HL-60 (cell line): ENCODE measurements at regions not wholly inside any gene's neighbourhood (a gene's known extent, or its start where the extent isn't known, plus 50 kb on each side); places are given as distances from the start of the nearest gene placed in this dataset.

Source experiments
- DNase-seq, 2 experiments: peaks; one replicate each; pipeline ENCODE4 v3.0.0-alpha.2; 2010 to 2020; ENCODE audit warnings: low read depth in 1 of 2, low spot score in 1 of 2
- H3K27ac ChIP-seq: fragments of 250-450 bp; sonication (Bioruptor Pico); replicated peaks from 2 replicates; pipeline ENCODE4 v1.5.1; 2020; ENCODE audit warnings: mild to moderate bottlenecking, moderate library complexity
- H3K27me3 ChIP-seq: fragments of 250-450 bp; sonication (Bioruptor Pico); 2 replicates; pipeline ENCODE4 v1.5.1; 2021; ENCODE audit warnings: mild to moderate bottlenecking, moderate library complexity; ENCODE audit not compliant: insufficient read depth, poor library complexity, severe bottlenecking
- H3K4me3 ChIP-seq: replicated peaks from 2 replicates; pipeline ENCODE4 v1.5.1; 2011; ENCODE audit warnings: mild to moderate bottlenecking, control low read depth, low read length; ENCODE audit not compliant: insufficient read depth
- CTCF ChIP-seq: IDR thresholded peaks from one replicate; pipeline ENCODE4 v1.5.1; 2011; ENCODE audit warnings: low read length, control low read depth, inconsistent platforms; ENCODE audit not compliant: insufficient read depth
- GABPA ChIP-seq: IDR thresholded peaks from 2 replicates; pipeline ENCODE4 v1.6.1; 2012; ENCODE audit warnings: low read depth
- POLR2AphosphoS5 ChIP-seq: IDR thresholded peaks from 2 replicates; pipeline ENCODE4 v1.6.1; 2012; ENCODE audit warnings: low read depth
- REST ChIP-seq: IDR thresholded peaks from 2 replicates; pipeline ENCODE4 v1.6.1; 2012; ENCODE audit warnings: low read depth; ENCODE audit not compliant: insufficient replicate concordance
- SPI1 ChIP-seq: IDR thresholded peaks from 2 replicates; pipeline ENCODE4 v1.6.1; 2012; ENCODE audit warnings: low read depth, mild to moderate bottlenecking, borderline replicate concordance

GRCh38 chr18:78448591-78448990 lies 531.0 kb upstream of the SALL3 start:
- no peak overlapping the region for H3K27ac ChIP-seq
- H3K4me3 ChIP-seq = no peak overlapping the region
- no peak for TF ChIP-seq POLR2AphosphoS5
- no peak for TF ChIP-seq SPI1
- no peak for TF ChIP-seq GABPA
- no peak for TF ChIP-seq CTCF
- no peak for TF ChIP-seq REST
- no peaks in the 10 kb centered on the region for H3K27me3 ChIP-seq
- no peak for DNase-seq

- Histone ChIP-seq H3K27me3 (peaks cover 4% of the 10 kb centered on the region), H3K27ac (no peak overlapping the region), H3K4me3 (no peak overlapping the region)
- TF ChIP-seq GABPA = no peak
- DNase-seq = no peak
These were observed 525.4 kb upstream of the SALL3 start for GRCh38 chr18:78454221-78454620.

GRCh38 chr18:78455386-78455785 lies 524.2 kb upstream of the SALL3 start:
- no peak for TF ChIP-seq REST
- TF ChIP-seq GABPA = no peak
- TF ChIP-seq POLR2AphosphoS5 = no peak
- TF ChIP-seq CTCF = no peak
- TF ChIP-seq SPI1 = no peak
- DNase-seq = no peak
- Histone ChIP-seq H3K27me3 (peaks cover 4% of the 10 kb centered on the region), H3K27ac (no peak overlapping the region), H3K4me3 (no peak overlapping the region)

- DNase-seq = no peak
- TF ChIP-seq CTCF (no peak), POLR2AphosphoS5 (no peak), GABPA (no peak), SPI1 (no peak), REST (no peak)
These were observed 522.6 kb upstream of the SALL3 start for GRCh38 chr18:78457011-78457410.

More at GRCh38 chr18:78457011-78457410, 522.6 kb upstream of the SALL3 start:
- Histone ChIP-seq H3K4me3 (no peak overlapping the region), H3K27ac (no peak overlapping the region), H3K27me3 (peaks cover 4% of the 10 kb centered on the region)
